HuH-7 (cell line): ENCODE measurements at regions not wholly inside any gene's neighbourhood (a gene's known extent, or its start where the extent isn't known, plus 50 kb on each side); places are given as distances from the start of the nearest gene placed in this dataset.

ENCODE experiments used
- DNase-seq: peaks from one replicate; pipeline ENCODE4 v3.0.0; 2011; ENCODE audit warnings: low spot score

DNA sequence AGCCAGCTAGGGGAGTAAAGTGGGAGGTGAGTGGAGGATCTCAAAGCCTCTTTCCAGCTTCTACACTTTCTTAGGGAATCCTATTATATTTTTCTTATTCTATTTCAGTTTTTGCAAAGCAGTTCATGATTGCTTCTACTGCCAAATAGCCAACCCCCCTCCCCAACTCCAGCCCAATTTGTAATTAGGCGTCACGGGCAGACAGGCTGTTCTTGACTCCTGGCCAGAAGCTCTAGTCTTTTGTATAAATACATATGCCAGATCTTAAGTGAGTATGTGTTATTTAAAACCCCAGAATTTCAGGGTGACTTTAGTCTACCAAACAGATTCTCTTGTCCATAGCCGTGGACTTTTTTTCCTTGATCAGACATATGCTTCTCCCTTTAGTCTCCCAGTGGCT lies 255.2 kb downstream of the BUB3 start:
- DNase-seq, result no peak

DNA sequence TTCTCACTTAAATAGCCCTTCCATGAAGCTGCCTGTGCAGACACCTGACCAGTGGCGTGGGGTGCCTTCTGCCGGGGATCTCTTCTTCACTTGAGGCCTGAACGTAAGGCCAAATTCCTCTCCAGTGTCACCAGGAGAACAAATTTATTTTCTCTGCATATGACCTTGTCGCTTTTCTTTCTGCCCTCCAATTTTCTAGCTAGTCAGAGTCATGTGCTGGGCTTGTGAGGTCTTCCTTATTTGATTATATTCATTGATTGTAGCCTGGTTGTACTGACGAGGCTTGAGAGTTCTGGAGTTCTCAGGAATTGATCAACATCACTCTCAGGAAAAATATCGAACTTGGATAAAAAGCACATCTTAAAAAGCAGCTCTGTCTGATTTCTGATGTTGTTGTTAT lies 255.7 kb downstream of the BUB3 start:
- DNase-seq, result no peak

DNA sequence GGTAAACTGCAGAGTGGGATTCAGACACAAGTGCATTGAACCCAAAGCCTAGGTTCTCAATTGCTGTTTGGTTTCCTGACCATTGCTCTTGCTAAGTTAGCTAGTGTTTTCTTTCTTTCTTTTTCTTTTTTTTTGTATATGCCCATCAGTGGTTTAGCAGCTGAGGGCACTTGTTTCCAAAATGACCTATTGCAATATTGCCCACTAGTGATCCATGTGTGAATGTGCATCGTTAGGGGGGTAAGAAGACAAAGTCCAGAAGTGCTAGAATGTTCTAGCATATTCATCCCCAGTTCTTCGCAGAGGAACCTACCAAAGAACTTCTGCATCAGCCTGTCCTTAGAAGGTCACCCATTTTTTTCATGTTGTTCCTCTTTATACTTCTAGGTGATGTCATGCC lies 252.8 kb upstream of the GPR26 start:
- DNase-seq, result no peak

GRCh38 chr10:123415523-123415922 lies 250.6 kb upstream of the GPR26 start:
- DNase-seq, result no peak

DNA sequence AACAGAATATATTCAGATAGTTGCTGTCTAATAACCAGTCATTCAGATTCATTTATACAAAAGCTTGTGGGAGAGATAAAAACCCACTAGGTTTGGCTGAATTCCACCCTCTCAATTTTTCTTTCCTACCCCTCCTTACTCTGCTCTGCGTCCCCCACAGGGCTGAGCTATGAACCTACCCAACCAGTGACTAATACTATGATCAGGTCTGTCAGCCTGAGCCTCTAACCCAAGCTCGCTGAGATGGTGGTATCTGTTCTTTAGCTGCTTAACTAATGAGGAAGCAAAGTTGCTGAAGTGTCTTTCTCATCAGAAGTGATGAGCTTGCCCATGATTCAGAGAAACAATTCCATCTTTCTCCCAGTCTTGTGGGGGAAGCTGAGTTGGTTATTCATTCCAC lies 248.7 kb upstream of the GPR26 start:
- DNase-seq, result no peak

GRCh38 chr10:123421461-123421860 lies 244.7 kb upstream of the GPR26 start:
- no peak for DNase-seq

DNA sequence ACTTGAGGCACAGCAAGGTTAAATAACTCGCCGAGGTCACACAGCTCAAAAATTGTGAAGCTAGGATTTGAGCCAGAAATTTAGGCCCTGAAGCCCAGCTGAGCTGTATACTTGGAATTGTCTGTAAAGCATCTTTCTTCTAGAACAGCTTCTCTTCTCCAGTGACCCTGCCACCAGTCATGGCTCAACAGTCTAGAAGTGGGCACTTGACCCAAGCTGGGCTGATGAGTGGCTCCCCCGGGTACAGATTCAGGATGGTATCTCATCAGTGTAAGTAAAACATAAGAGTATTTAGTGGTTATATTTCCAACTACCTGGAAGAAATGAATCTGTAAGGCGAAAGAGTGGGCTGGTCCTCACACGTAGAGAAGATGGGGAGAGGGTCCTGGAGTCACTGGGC lies 243.9 kb upstream of the GPR26 start:
- no peak for DNase-seq

DNA sequence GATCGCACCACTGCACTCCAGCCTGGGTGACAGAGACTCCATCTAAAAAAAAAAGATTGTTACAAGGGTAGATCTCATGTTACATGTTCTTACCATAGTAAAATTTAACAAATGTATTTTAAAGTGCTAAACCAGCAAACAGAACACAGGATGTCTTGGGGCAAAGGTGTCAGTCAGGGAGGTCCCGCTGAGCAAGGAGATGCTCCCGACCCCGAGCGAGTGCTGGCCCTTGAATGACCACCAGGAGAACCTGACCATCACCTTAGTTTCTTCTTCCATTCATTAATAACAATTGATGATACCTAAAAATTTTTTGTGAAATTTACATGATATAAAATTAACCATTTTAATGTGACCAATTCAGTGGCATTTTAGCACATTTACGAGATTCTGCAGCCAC lies 241.6 kb upstream of the GPR26 start:
- no peak for DNase-seq

GRCh38 chr10:123425680-123426079 lies 240.5 kb upstream of the GPR26 start:
- no peak for DNase-seq

GRCh38 chr10:123427165-123427786 lies 238.9 kb upstream of the GPR26 start:
- DNase-seq, result peak; percentile 49

DNA sequence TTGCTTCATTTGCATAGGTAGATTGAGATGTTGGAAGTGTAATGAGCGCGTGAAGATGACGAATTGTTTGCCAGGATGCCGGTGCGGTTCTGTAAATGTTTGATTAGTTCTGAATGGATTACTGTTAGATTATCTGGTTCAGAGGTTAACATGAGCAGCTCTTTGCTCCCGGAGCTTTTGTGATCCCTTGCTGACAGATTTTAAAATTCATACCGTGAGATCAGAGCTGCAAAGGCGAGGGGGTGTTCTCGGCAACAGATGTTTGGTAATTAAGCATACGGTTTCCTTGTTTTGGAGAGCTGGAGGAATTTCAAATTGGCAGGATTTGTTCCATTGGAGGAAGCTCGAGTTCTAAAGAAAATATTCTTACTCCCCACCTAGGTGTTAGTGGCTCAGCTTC lies 237.8 kb upstream of the GPR26 start:
- no peak for DNase-seq

GRCh38 chr10:123429706-123430221 lies 236.4 kb upstream of the GPR26 start:
- no peak for DNase-seq

DNA sequence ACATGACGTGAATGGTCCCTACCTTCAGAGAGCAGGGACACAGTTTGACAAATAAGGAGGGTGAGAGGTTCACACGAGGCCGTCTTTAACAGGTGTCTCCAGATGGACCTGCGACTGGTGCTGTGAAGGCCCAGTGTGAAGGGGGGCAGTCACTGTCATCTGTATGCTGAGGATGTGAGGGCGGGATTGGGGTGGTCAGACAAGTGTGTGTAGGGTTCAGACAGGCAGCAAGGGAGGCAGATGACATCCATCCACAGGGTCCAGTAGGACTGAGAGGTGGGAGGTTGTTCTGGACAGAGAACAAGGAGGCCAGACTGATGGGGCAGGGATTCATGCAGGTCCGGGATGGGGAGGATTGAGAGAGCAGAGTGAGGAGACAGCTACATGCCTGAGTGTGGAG lies 232.6 kb upstream of the GPR26 start:
- DNase-seq, result no peak

DNA sequence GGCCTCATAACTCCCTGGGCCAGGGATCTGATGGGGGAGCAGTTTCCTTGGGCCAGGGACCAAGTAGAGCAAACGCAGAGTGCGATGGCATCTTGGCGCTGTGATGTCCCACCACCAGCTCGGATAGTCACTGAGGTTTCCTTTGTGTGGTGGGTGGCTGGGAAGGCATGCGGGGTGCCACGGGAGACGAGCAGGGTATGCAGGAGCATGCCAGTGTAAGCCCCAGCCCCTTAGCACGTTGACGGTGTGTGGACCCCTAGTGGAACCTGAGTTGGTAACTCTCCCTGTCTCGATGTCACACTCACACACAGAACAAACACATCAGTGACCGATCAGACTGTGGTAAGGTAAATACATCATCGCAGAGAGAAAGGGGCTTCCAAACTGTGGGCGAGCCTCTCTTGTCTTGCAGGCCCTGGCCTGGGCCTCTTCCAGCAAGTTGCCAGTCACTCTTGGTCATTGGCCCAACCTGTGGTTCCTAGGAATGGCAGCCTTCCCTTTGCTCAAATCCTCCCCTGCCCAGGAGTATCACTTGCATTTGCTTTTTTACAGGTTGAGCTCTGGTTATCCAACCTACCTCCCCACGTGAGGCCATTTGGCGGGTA lies 231.6 kb upstream of the GPR26 start:
- DNase-seq, result no peak

DNA sequence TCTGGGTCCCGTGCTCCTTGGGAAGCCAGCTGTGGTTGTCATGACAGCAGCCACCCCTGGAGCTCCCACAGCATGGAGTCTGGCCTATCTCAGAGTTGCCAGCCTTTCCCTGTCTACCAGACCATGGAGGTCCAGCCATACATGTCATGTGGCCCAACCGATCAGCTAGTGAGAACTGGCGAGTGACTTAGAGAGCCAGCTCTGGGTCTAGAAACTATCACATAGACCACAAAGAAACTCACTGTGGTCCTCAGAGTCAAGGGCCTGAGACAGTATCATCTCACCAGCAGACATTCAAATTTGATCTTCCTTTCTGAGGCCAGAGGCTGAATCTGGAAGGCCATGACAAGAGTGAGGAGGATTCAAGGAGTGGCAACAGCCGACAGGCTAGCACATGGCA lies 223.3 kb upstream of the GPR26 start:
- DNase-seq, result no peak

- DNase-seq, result no peak
Observed at GRCh38 chr10:123443924-123444323, 222.2 kb upstream of the GPR26 start.

- no peak for DNase-seq
Observed at GRCh38 chr10:123445261-123445775, 220.8 kb upstream of the GPR26 start.

DNA sequence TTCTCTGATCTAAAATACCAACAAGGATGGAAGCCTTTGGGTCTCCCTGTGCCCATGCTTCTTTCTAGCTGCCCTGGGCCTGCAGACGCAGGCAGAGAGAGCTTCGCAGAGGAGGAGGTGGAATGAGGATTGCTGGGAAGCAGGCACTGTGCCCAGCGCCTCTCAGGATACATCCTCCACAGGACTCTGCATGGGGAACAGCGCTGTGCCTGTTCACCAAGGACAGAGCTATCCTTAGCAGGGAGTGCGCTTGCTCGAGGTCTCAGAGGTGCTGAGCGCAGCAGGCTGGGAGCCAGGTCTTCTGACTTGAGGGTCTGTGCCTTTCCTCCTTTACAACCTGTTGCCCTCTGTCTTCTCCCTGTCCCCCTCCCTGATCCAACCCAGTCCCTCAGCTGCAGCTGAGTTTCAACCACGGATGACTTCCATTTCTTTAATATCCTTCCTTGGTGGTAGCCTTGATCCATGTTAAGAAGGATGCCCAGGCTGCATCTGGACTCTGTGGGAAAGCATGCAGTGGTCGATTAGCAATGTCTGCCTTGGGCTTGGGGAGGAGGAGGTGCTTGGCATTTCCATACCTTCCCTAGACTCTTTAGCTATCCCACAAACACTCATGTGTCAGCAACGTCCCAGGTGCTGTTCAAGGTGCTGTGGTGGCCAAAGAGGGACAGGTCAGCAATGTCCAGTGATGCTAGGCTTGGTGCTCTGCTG lies 219.6 kb upstream of the GPR26 start:
- no peak for DNase-seq

- DNase-seq, result no peak
Observed at GRCh38 chr10:123449234-123449962, 216.8 kb upstream of the GPR26 start.

DNA sequence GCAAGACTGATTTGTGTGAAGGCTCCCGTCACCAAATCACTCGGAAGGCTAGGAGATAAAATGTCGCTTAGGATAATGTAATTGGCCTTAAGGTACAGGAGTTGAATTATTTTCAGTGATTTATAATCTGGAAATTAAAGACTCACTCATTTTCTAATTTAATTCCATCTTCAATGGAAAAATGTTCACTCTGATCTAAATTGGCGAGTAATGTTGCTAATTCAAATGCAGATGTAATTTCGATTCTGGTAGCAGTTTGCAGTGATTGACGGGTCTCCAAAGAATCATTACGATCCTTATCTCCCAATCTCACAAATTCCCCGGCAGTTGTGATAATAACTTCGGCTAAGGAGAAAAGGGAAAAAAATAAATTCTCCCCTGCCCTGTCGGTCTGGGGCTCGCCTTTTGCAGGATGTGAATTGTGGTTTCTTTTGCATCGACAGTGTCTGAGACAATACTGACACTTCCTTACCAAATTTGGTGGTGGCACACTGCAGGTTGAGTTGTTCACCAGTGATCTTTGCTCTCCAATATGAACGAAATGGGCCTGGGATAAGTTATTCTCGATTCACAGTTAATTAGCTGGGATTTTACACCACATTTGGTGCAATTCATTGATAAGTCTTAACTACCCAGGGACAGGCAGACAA lies 215.1 kb upstream of the GPR26 start:
- no peak for DNase-seq

- peak; percentile 56 for DNase-seq
Observed at GRCh38 chr10:123451618-123452245, 214.4 kb upstream of the GPR26 start.

- no peak for DNase-seq
Observed at GRCh38 chr10:123454987-123455386, 211.2 kb upstream of the GPR26 start.
